Psoas muscle (tissue), 7 donors: ENCODE measurements at regions not wholly inside any gene's neighbourhood (a gene's known extent, or its start where the extent isn't known, plus 50 kb on each side); places are given as distances from the start of the nearest gene placed in this dataset.
"Not testable (repeated sequence)": the region's sequence is repeated elsewhere in the genome, so short reads cannot be mapped to it uniquely, and the experiment has no call there.

Source experiments
- ATAC-seq, 4 donors: fragments of 200-7000 bp; cut with Tn5 transposase; one replicate each; pipeline ENCODE4 v1.9.1; 2020; ENCODE audit warnings: moderate library complexity in 3 of 4, mild to moderate bottlenecking in 2 of 4
- DNase-seq, 2 donors: peaks; one replicate each; pipeline ENCODE4 v3.0.0-alpha.2; 2020
- H3K27ac ChIP-seq: fragments of 200-600 bp; one replicate; pipeline ENCODE4 v1.8.0; 2022
- H3K27me3 ChIP-seq, 3 donors: fragments of 200-600 bp in 1 of 3; one replicate each; pipeline versions ENCODE4 v1.6.1 to v1.8.0; 2013 to 2022; ENCODE audit warnings: low read length in 2 of 3, mild to moderate bottlenecking in 2 of 3, moderate library complexity in 1 of 3; ENCODE audit not compliant: insufficient read depth in 3 of 3
- H3K36me3 ChIP-seq, 2 donors: fragments of 200-600 bp in 1 of 2; one replicate each; pipeline versions ENCODE4 v1.6.1 to v1.8.0; 2013 to 2022; ENCODE audit warnings: low read depth in 1 of 2, mild to moderate bottlenecking in 1 of 2, moderate library complexity in 1 of 2; ENCODE audit not compliant: insufficient read depth in 1 of 2
- H3K4me1 ChIP-seq: fragments of 200-600 bp; one replicate; pipeline ENCODE4 v1.8.0; 2022
- H3K4me3 ChIP-seq: fragments of 200-600 bp; one replicate; pipeline ENCODE4 v1.8.0; 2022; ENCODE audit warnings: mild to moderate bottlenecking
- H3K9me3 ChIP-seq: fragments of 200-600 bp; one replicate; pipeline ENCODE4 v1.8.0; 2022
- CTCF ChIP-seq: fragments of 200-600 bp; IDR thresholded peaks from one replicate; pipeline ENCODE4 v1.8.0; 2022; ENCODE audit warnings: antibody characterized with exemption
- whole genome bisulfite sequencing, 3 donors: extraction: QIAGEN DNeasy Blood & Tissue Kit; methylation state at CpG; one replicate each; pipeline versions ENCODE4 v1.1.6 to v1.1.7; 2013; 5-methylcytosine and 5-hydroxymethylcytosine counted together
- intact Hi-C, 2 donors: fragments of 100-400 bp; cut with DNase I; formaldehyde crosslinking; loops; one replicate each; pipeline versions ENCODE4 v1.11.0 to v1.14.2; 2022
- donor health status: healthy with polysubstance abuse.
- donor health status: DM: no; HTN: no; CAD: no; lungs with moderate emphysema.
- donor health status: Bipolar disorder and iron deficiency.
- donor health status: healthy.
- donor health status: DM: yes; HTN: yes; CAD: no.
- donor health status: DM: no; HTN: no; CAD: no.
- donor health status: DM: yes; HTN: yes; CAD: no.

GRCh38 chr13:76296751-76297150 lies 589.5 kb downstream of the KCTD12 start:
- no peak for TF ChIP-seq CTCF
- H3K4me1 ChIP-seq = no peaks in the 10 kb centered on the region
- no peaks in the 10 kb centered on the region for H3K9me3 ChIP-seq
- ATAC-seq (no peak), DNase-seq (no peak)
- H3K27ac ChIP-seq = no peak overlapping the region
- intact Hi-C loops = no loop called here
- WGBS, 3 donors = 87 to 93% (median 88%) methylated on average over 4 of the region's 4 CpGs
- H3K4me3 ChIP-seq = no peak overlapping the region
- H3K27me3 ChIP-seq = no peaks in the 10 kb centered on the region
- no peaks in the 10 kb centered on the region for H3K36me3 ChIP-seq

GRCh38 chr13:76295020-76295419 lies 591.2 kb downstream of the KCTD12 start:
- H3K9me3 ChIP-seq, DNase-seq, H3K27ac ChIP-seq, ATAC-seq, intact Hi-C loops, H3K27me3 ChIP-seq, H3K4me3 ChIP-seq, H3K4me1 ChIP-seq, H3K36me3 ChIP-seq: not testable (repeated sequence)
- 97 to 98% (median 98%) methylated on average over 25 of the region's 25 CpGs for WGBS, 3 donors

- H3K4me3 ChIP-seq = no peak overlapping the region
- intact Hi-C loops = no loop called here
- no peaks in the 10 kb centered on the region for H3K9me3 ChIP-seq
- DNase-seq (no peak), ATAC-seq (peak in 2 of 4 donors; percentile 62 to 71)
- no peak overlapping the region for H3K27ac ChIP-seq
- TF ChIP-seq CTCF = no peak
- H3K27me3 ChIP-seq = no peaks in the 10 kb centered on the region
- no peaks in the 10 kb centered on the region for H3K4me1 ChIP-seq
- H3K36me3 ChIP-seq = no peaks in the 10 kb centered on the region
These were observed 592.5 kb downstream of the KCTD12 start for GRCh38 chr13:76293751-76294150.

DNA sequence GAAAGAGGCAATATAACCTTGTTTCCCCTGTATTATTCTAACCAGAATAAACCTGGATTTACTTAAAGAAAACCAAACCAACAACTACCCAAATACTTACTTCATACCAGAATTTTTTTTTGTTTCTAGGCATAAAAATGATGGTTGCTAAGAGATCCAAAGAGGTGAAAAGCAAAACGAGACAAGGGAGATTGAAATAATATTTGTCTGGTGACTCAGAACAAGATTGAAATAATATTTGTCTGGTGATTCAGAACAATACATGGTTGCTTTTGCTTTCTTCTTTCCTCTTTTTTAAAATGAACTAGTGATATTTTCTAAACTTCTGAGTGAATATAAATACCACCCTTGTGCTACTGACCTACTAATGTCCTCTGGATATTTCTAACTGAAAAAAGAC lies 592.9 kb downstream of the KCTD12 start:
- Histone ChIP-seq H3K36me3 (no peaks in the 10 kb centered on the region), H3K27ac (peak overlapping the region; percentile 13), H3K4me3 (no peak overlapping the region), H3K9me3 (no peaks in the 10 kb centered on the region), H3K27me3 (no peaks in the 10 kb centered on the region), H3K4me1 (no peaks in the 10 kb centered on the region)
- 18 to 34% (median 22%) methylated on average over 1 of the region's 1 CpG for WGBS, 3 donors
- no peak for DNase-seq
- intact Hi-C loops = no loop called here
- ATAC-seq = no peak
- no peak for TF ChIP-seq CTCF

- Histone ChIP-seq H3K4me3 (no peak overlapping the region), H3K27ac (no peak overlapping the region), H3K9me3 (no peaks in the 10 kb centered on the region), H3K36me3 (no peaks in the 10 kb centered on the region), H3K27me3 (no peaks in the 10 kb centered on the region), H3K4me1 (no peaks in the 10 kb centered on the region)
- ATAC-seq (no peak), DNase-seq (no peak)
- intact Hi-C loops = no loop called here
- no peak for TF ChIP-seq CTCF
- 54 to 67% (median 55%) methylated on average over 3 of the region's 3 CpGs for WGBS, 3 donors
These were observed 593.5 kb downstream of the KCTD12 start for GRCh38 chr13:76292726-76293125.
